ENCODE measurements at regions not wholly inside any gene's neighbourhood (a gene's known extent, or its start where the extent isn't known, plus 50 kb on each side); places are given as distances from the start of the nearest gene placed in this dataset.

DNA sequence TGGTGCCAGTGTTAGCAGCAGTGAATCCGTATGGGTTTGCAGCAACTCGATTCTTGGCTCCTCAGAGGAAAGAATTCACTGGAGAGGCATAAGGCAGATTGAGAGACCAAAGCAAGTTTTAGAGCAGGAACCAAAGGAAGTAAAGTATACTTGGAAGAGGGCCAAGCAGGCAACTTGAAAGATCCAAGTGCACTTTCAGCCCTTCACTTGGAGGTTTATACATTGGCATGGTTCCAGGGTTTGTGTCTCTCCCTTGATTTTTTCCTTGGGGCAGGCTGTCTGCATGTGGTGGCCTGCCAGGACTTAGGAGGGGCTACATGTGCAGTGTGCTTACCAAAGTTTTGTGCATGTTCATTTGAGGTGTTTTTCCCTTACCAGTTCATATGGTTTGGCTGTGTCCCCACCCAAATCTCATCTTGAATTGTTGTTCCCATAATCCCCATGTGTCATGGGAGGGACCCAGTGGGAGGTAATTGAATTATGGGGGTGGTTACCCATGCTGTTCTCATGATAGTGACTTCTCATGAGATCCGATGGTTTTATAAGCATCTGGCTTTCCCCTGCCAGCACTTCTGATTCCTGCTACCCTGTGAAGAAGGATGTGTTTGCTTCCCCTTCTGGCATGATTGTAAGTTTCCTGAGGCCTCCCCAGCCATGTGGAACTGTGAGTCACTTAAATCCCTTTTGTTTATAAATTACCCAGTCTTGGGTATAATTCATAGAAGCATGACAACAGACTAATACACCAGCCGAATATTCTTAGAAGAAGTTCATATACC, 86.2 kb upstream of the TSPAN5 start:
- Mint-ChIP-seq H3K9me3 (no peaks in the 10 kb centered on the region), H3K27me3 (no peaks in the 10 kb centered on the region), H3K4me3 (no peak overlapping the region), H3K27ac (no peak overlapping the region), H3K4me1 (peaks cover 4% of the 10 kb centered on the region), H3K36me3 (no peaks in the 10 kb centered on the region)
- DNase-seq = no peak

DNA sequence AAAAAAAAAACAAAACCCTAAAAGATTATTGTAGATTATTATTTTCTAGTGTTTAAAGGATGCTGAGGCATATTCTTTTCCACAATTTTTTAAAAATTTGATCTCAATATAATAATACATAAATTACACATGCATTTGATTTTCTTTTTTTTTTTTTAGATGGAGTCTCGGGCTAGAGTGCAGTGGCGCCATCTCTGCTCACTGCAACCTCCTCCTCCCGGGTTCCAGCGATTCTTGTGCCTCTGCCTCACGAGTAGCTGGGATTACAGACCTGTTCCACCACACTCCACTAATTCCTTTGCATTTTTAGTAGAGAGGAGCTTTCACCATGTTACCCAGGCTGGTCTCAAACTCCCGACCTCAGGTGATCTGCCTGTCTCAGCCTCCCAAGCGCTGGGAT, 83.5 kb upstream of the TSPAN5 start:
- H3K4me1 Mint-ChIP-seq = peaks cover 4% of the 10 kb centered on the region
- DNase-seq = no peak
- no peak overlapping the region for H3K4me3 Mint-ChIP-seq
- no peak overlapping the region for H3K27ac Mint-ChIP-seq
- H3K27me3 Mint-ChIP-seq = no peaks in the 10 kb centered on the region
- H3K36me3 Mint-ChIP-seq = no peaks in the 10 kb centered on the region
- H3K9me3 Mint-ChIP-seq = peaks cover 4% of the 10 kb centered on the region

DNA sequence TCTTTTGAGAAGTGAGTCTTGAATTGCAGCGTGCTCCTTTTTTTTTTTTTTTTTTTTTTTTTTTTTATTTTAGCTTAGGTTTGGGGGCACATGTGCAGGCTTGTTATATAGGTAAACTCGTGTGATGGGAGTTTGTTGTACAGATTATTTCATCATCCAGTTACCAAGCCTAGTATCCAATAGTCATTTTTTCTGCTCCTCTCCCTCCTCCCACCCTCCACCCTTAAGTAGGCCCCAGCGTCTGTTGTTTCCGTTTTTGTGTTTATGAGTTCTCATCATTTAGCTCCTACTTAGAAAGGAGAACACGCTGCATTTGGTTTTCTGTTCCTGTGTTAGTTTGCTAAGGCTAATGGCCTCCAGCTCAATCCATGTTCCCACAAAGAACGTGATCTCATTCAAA, 81.3 kb upstream of the TSPAN5 start:
- Mint-ChIP-seq H3K27me3 (no peaks in the 10 kb centered on the region), H3K9me3 (peaks cover 4% of the 10 kb centered on the region), H3K4me1 (peaks cover 4% of the 10 kb centered on the region), H3K4me3 (no peak overlapping the region), H3K36me3 (no peaks in the 10 kb centered on the region), H3K27ac (no peak overlapping the region)
- no peak for DNase-seq

DNA sequence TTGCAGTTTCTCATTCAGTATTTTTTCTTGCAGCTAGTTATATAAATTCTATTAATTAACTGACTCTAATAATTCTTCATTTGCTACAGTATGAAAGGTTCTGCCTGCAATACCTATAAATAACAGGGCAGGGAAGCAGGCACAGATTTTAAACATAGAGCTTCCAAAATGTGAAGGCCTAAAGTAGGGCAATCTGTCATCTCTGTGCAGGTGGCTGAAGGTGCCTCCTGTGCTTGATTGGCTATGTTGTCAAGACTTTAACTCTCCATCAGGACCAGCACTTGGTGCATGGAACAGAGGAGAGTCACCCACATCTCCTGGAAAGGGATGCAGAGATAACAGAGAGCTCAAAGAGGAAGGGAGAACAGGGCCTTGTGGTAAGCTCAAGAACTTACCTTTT, 75.2 kb upstream of the TSPAN5 start:
- H3K4me1 Mint-ChIP-seq = peaks cover under 1% of the 10 kb centered on the region
- no peak overlapping the region for H3K27ac Mint-ChIP-seq
- peak overlapping the region; percentile 29 for H3K4me3 Mint-ChIP-seq
- peaks cover 4% of the 10 kb centered on the region for H3K9me3 Mint-ChIP-seq
- no peaks in the 10 kb centered on the region for H3K36me3 Mint-ChIP-seq
- DNase-seq = no peak
- H3K27me3 Mint-ChIP-seq = no peaks in the 10 kb centered on the region

DNA sequence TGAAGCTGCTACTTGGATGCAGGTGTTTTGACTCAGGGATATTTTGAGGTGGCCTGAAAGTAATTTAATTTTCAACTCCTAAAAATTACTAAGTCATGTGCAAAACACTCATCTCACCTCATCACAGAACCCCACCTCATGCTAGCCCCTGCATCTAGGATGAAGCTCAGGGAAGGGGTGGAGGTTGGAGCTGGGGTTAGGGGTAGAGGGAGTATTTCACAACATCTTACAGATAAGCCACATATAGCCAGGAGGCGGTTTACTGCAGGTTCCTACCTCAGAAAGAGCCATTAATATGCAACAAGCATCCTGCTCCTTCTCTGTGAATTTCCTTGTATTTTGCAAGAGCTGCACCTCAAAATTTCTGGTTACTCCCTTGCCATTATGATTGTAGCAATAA, 70.5 kb upstream of the TSPAN5 start:
- no peak overlapping the region for H3K4me3 Mint-ChIP-seq
- no peak overlapping the region for H3K27ac Mint-ChIP-seq
- H3K9me3 Mint-ChIP-seq = peaks cover 15% of the 10 kb centered on the region
- peaks cover 2% of the 10 kb centered on the region for H3K36me3 Mint-ChIP-seq
- peaks cover 5% of the 10 kb centered on the region for H3K4me1 Mint-ChIP-seq
- no peak for DNase-seq
- H3K27me3 Mint-ChIP-seq = no peaks in the 10 kb centered on the region

DNA sequence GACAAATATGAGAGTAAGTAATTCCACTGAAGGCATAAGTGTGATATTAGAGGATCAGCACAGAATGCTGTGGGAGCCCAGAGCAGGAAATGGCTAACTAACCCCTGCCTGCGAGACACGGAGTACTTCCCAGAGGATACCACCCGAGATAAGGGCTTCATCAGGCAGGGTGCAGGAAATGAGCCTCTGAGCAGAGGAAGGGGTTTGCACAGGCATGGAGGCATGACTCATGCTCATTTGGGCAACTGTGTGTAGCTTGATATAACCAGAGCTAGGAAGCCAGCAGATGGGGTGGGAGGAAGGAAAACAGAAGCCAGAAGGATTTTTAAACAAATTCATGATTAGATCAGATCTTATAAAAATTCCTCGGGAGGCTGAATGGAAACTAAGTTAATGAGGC, 70.0 kb upstream of the TSPAN5 start:
- no peak for DNase-seq

DNA sequence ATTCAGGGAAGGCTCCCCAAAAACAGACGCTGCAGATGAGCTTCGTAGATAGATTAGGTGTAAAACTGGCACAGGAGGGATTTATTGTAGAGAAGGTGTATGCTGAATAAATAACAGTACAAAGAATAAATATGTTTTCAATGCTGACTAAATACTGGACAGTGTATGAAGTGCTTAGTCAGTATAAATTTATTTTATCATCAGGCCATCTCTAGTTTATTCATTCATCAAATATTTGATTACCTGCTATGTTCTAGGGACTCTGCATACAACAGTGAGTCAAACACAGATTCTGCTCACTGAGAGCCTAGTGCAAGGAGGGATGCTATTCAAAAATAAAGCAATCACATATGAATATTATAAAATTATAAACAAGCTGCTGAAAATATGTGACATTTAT, 63.6 kb upstream of the TSPAN5 start:
- Mint-ChIP-seq H3K27ac (no peak overlapping the region), H3K36me3 (peaks cover 2% of the 10 kb centered on the region), H3K9me3 (peaks cover 23% of the 10 kb centered on the region), H3K4me1 (no peaks in the 10 kb centered on the region), H3K4me3 (no peak overlapping the region), H3K27me3 (no peaks in the 10 kb centered on the region)
- no peak for DNase-seq

More for the DNA sequence above, 70.0 kb upstream of the TSPAN5 start:
- Mint-ChIP-seq H3K27ac (no peak overlapping the region), H3K4me1 (peaks cover 5% of the 10 kb centered on the region), H3K27me3 (no peaks in the 10 kb centered on the region), H3K9me3 (peaks cover 15% of the 10 kb centered on the region), H3K36me3 (peaks cover 2% of the 10 kb centered on the region), H3K4me3 (no peak overlapping the region)

DNA sequence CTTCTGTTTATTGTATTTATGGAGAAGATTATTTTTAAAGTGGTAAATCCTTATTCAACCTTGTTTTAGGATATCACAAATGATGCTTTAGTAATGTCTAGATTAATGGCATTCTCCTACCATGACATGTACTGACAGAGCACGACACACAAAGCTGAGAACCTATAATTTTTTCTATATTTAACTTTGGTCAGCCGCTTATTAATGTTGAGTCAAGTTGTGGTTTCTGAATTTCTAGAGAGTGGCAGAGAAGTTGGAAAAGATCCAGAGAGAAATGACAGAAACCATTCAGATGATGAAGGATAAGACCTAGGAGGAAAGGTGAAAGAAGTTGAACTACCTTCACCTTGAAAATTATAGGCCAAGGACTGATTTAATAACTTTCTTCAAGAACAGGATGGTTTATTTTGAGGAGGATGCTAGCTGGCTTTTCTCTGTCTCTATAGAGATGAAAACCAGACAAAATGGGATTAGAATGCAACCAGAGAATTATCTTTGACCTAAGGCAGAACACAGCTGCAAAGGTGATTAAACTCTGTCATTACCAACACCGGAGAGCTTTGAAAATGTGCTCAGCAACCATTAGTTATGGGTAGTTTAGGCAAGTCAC, 62.6 kb upstream of the TSPAN5 start:
- Mint-ChIP-seq H3K4me1 (no peaks in the 10 kb centered on the region), H3K27ac (no peak overlapping the region), H3K4me3 (no peak overlapping the region), H3K36me3 (no peaks in the 10 kb centered on the region), H3K9me3 (peaks cover 19% of the 10 kb centered on the region), H3K27me3 (no peaks in the 10 kb centered on the region)
- no peak for DNase-seq

DNA sequence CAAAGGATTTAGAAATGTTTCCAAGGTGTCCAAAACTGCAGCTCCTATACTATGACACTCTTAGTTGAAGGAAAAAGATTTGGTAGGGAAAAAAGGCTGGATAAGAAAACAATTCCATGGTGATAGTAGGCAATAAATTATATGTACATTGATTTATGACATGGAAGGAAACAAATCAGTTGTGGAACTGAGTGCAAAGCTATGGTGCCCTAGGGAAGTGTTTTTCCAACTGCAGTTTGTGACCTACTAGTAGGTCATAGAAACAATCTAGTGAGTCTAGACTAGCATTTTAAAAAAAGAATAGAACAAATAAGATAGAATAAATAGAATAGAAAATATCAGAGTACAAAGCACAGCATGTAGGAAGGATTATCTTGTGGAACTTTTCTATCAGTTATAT, 58.4 kb upstream of the TSPAN5 start:
- H3K9me3 Mint-ChIP-seq = peaks cover 4% of the 10 kb centered on the region
- H3K27me3 Mint-ChIP-seq = no peaks in the 10 kb centered on the region
- DNase-seq = no peak
- H3K4me3 Mint-ChIP-seq = no peak overlapping the region
- no peaks in the 10 kb centered on the region for H3K4me1 Mint-ChIP-seq
- H3K36me3 Mint-ChIP-seq = no peaks in the 10 kb centered on the region
- H3K27ac Mint-ChIP-seq = no peak overlapping the region

DNA sequence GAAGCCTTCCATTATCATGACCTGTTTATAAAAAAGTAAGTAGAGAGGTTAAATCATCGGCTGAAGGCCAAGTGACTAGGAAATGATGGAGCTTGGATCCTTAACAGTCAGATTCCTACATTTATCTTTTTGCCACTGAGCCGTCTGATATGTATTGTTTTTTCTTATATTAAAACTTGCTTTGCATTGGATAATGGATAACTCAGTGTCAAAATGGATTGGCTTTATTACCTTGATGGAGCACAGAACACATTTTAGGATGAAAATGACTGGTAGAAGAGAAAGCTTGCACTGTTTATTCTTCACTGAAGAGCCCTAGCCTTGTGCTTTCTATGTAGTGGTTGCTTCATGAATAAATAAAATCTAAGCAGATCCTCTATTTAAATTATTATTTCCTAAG, 54.2 kb upstream of the TSPAN5 start:
- H3K27me3 Mint-ChIP-seq = no peaks in the 10 kb centered on the region
- H3K27ac Mint-ChIP-seq = no peak overlapping the region
- peaks cover 10% of the 10 kb centered on the region for H3K9me3 Mint-ChIP-seq
- H3K4me3 Mint-ChIP-seq = no peak overlapping the region
- H3K4me1 Mint-ChIP-seq = no peaks in the 10 kb centered on the region
- H3K36me3 Mint-ChIP-seq = no peaks in the 10 kb centered on the region
- DNase-seq = no peak

DNA sequence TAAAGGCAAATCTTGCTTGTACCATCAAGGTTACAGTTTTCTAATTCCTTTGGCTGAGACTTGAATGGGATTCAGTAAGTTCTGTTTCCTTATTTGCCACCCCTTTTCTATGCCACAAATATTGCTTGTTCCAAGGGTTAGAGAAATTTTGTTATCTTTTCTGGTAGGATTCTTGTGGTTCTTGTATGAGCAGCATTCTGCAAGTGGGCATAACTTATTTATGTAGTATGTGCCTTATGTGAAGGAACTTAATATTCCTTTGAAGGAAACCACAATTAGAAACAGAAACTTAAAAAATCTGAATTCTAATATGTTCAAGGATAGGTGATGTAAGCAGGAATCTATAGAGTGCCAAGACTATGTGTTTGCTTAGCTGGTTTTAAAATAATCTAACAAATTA, 53.1 kb upstream of the TSPAN5 start:
- no peak for DNase-seq
- Mint-ChIP-seq H3K4me1 (peaks cover 10% of the 10 kb centered on the region), H3K9me3 (peaks cover 15% of the 10 kb centered on the region), H3K27me3 (no peaks in the 10 kb centered on the region), H3K36me3 (peaks cover 2% of the 10 kb centered on the region), H3K27ac (no peak overlapping the region), H3K4me3 (no peak overlapping the region)

DNA sequence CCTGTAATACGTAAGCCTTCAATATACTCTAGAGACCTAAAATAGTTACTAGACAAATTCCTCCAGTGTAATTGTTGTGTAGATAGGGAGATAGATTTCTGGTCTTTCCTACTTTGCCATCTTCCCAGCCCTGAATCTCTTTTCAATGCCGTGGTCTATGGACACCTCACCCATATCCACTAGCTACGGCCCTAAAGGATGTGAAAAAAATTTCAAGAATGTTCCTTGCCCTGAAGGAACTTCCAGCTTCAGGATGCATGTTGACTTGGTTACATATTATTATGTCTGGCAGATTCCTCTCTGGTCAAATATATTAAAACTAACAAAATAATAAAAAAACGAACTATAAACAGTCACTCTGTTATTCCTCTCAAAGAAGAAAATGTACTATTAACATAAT, 52.4 kb upstream of the TSPAN5 start:
- H3K36me3 Mint-ChIP-seq = peaks cover 9% of the 10 kb centered on the region
- DNase-seq = no peak
- H3K27me3 Mint-ChIP-seq = no peaks in the 10 kb centered on the region
- H3K27ac Mint-ChIP-seq = no peak overlapping the region
- no peak overlapping the region for H3K4me3 Mint-ChIP-seq
- H3K4me1 Mint-ChIP-seq = peaks cover 17% of the 10 kb centered on the region
- peaks cover 22% of the 10 kb centered on the region for H3K9me3 Mint-ChIP-seq
